HUES64 (cell line): ENCODE measurements at regions not wholly inside any gene's neighbourhood (a gene's known extent, or its start where the extent isn't known, plus 50 kb on each side); places are given as distances from the start of the nearest gene placed in this dataset.

Experiments
- H3K27ac ChIP-seq: 2 replicates; pipeline ENCODE4 v1.7.0; 2013; ENCODE audit warnings: low read depth, low read length, inconsistent platforms
- H3K27me3 ChIP-seq: 2 replicates; pipeline ENCODE4 v1.6.1; 2013; ENCODE audit warnings: mild to moderate bottlenecking, low read length; ENCODE audit not compliant: insufficient read depth
- H3K36me3 ChIP-seq: 2 replicates; pipeline ENCODE4 v1.6.1; 2013; ENCODE audit warnings: mild to moderate bottlenecking, low read length; ENCODE audit not compliant: insufficient read depth
- H3K4me1 ChIP-seq: 2 replicates; pipeline ENCODE4 v1.6.1; 2013; ENCODE audit warnings: mild to moderate bottlenecking, low read length, moderate library complexity; ENCODE audit not compliant: insufficient read depth
- H3K4me3 ChIP-seq: 2 replicates; pipeline ENCODE4 v1.5.1; 2013; ENCODE audit warnings: mild to moderate bottlenecking, low read length, moderate library complexity
- H3K9ac ChIP-seq: 2 replicates; pipeline ENCODE4 v1.6.1; 2013; ENCODE audit warnings: mild to moderate bottlenecking, low read depth, low read length
- H3K9me3 ChIP-seq: 2 replicates; pipeline ENCODE4 v1.6.1; 2013; ENCODE audit warnings: low read depth, low read length; ENCODE audit not compliant: insufficient read depth
- WGBS: fragments of 150-250, 120-280 bp; methylation state at CpG from one replicate; pipeline ENCODE4 v1.1.7; 2013; ENCODE audit warnings: missing lambda C conversion rate; 5-methylcytosine and 5-hydroxymethylcytosine counted together

DNA sequence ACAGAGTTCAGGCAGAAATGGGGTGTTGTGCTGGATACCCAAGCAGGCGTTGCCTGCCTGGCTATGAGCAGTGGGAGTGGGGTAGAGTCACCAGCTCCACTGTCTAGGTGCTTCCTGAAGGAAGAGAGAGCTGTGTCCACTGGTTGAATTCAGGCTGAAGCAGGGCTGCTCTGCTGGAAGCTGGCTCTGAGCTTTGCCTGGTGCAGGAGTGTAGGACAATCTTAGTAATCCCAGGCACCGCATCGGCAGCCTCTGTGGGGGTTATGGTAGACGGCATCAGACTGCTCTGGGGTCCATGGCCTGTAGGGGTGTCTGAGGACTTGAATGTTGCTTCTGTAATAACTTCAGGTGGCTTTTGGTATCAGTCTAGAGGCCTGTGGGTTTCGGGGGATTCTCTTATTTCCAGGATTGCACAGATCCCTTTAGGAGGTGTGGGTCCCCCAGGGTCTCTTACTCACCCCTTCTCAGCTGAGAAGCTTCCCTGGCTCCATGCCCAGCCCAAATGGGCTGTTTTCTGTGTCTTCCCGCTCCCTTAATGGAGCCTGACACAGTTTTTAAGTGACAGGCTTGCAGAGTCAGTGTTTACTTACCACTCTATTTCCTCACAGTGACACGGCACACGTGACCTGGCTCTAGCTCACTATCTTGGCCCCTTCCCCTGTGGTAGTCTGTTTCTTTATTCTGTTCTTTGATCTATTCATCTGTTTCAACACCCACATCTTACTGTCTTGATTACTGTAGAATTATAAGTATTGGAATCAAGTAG, 644.3 kb downstream of the CBLN2 start:
- Histone ChIP-seq H3K27me3 (no peaks in the 10 kb centered on the region), H3K9ac (no peak overlapping the region), H3K4me3 (no peak overlapping the region), H3K27ac (no peak overlapping the region), H3K36me3 (no peaks in the 10 kb centered on the region), H3K4me1 (no peaks in the 10 kb centered on the region), H3K9me3 (peaks cover 87% of the 10 kb centered on the region)
- 80% methylated on average over 8 of the region's 8 CpGs for WGBS

GRCh38 chr18:71899183-71899582, 645.0 kb downstream of the CBLN2 start:
- Histone ChIP-seq H3K9ac (no peak overlapping the region), H3K27me3 (no peaks in the 10 kb centered on the region)
- 73% methylated on average over 6 of the region's 6 CpGs for whole genome bisulfite sequencing

DNA sequence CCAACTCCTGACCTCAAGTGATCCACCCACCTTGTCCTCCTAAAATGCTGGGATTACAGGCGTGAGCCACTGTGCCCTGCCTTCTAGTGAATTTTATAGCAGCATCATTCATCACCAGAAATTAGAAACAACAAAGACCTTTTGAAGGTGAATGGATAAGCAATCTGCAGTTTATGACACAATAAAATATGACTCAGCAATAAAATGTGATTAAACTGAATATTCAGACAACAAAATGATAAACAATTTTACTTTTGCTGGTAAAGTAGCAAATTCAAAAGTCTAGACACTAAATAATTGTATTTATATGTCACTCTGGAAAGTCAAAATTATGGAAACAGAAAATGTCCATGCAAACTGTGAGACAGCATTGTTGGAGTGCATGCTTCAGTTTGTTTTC, 656.6 kb downstream of the CBLN2 start:
- WGBS, result 83% methylated on average over 1 of the region's 1 CpG
- no peak overlapping the region for H3K4me3 ChIP-seq
- H3K27me3 ChIP-seq, result no peaks in the 10 kb centered on the region
- H3K9ac ChIP-seq, result no peak overlapping the region
- H3K4me1 ChIP-seq, result no peaks in the 10 kb centered on the region
- peaks cover 89% of the 10 kb centered on the region for H3K9me3 ChIP-seq
- H3K36me3 ChIP-seq, result no peaks in the 10 kb centered on the region
- H3K27ac ChIP-seq, result no peak overlapping the region

More at GRCh38 chr18:71899183-71899582, 645.0 kb downstream of the CBLN2 start:
- peaks cover 87% of the 10 kb centered on the region for H3K9me3 ChIP-seq
- no peak overlapping the region for H3K27ac ChIP-seq
- no peaks in the 10 kb centered on the region for H3K4me1 ChIP-seq
- no peak overlapping the region for H3K4me3 ChIP-seq
- H3K36me3 ChIP-seq, result no peaks in the 10 kb centered on the region

GRCh38 chr18:71878226-71878625, 665.9 kb downstream of the CBLN2 start:
- 89% methylated on average over 3 of the region's 4 CpGs for WGBS
- no peak overlapping the region for H3K27ac ChIP-seq
- H3K36me3 ChIP-seq, result no peaks in the 10 kb centered on the region
- H3K9me3 ChIP-seq, result peaks cover 93% of the 10 kb centered on the region
- no peaks in the 10 kb centered on the region for H3K4me1 ChIP-seq
- no peak overlapping the region for H3K4me3 ChIP-seq
- H3K27me3 ChIP-seq, result no peaks in the 10 kb centered on the region
- no peak overlapping the region for H3K9ac ChIP-seq

DNA sequence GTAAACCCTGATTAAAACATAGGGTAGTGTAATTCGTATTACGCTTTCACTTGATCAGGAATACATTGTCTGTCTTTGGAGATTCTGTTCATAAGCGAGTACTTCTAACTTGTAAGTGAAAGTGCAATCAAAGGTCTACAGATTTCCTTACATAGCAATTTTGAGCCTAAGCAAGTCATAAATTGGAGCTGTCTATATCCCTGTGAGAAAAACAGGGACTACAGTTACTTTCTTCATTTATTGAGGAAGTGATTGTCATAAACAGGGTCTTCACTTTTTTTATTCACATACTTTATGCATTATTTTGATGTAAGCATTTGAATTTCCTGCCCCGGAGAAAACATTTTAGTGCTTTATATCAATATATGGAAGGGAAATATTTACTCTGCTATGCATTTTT, 670.4 kb downstream of the CBLN2 start:
- Histone ChIP-seq H3K4me1 (no peaks in the 10 kb centered on the region), H3K36me3 (no peaks in the 10 kb centered on the region), H3K27me3 (no peaks in the 10 kb centered on the region), H3K9me3 (peaks cover 91% of the 10 kb centered on the region), H3K27ac (no peak overlapping the region), H3K9ac (no peak overlapping the region), H3K4me3 (no peak overlapping the region)
- 87% methylated on average over 3 of the region's 4 CpGs for WGBS

- Histone ChIP-seq H3K9me3 (peaks cover 95% of the 10 kb centered on the region), H3K36me3 (no peaks in the 10 kb centered on the region), H3K4me3 (no peak overlapping the region), H3K9ac (no peak overlapping the region), H3K27me3 (no peaks in the 10 kb centered on the region), H3K4me1 (no peaks in the 10 kb centered on the region), H3K27ac (no peak overlapping the region)
- 88% methylated on average over 5 of the region's 5 CpGs for WGBS
Measured at GRCh38 chr18:71865888-71866287, 678.3 kb downstream of the CBLN2 start.

DNA sequence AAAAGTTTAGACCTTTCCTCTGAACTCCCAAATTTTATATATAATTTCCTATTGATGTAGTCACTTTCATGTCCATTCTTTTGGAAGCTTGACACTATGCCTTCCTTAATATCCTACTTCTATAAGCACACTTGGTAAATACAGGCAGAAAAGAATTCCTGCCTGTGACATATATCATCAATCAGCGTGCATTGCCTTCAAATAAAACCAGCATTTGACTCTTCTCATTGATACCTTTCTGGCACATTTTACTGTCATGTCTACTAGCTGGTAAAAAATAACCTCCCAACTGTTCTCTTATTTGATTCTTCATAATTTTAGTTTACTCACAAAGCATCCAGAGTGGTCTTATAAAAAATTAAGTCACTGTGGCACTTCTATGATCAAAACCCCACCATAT, 693.5 kb downstream of the CBLN2 start:
- WGBS, result 51% methylated on average over 1 of the region's 1 CpG
- Histone ChIP-seq H3K9me3 (peaks cover 84% of the 10 kb centered on the region), H3K27ac (no peak overlapping the region)

GRCh38 chr18:71849407-71849806, 694.7 kb downstream of the CBLN2 start:
- Histone ChIP-seq H3K4me1 (no peaks in the 10 kb centered on the region), H3K9ac (no peak overlapping the region), H3K27me3 (no peaks in the 10 kb centered on the region), H3K36me3 (no peaks in the 10 kb centered on the region), H3K4me3 (no peak overlapping the region), H3K9me3 (peaks cover 84% of the 10 kb centered on the region), H3K27ac (no peak overlapping the region)
- 76% methylated on average over 4 of the region's 4 CpGs for WGBS

More for the DNA sequence above, 693.5 kb downstream of the CBLN2 start:
- no peaks in the 10 kb centered on the region for H3K4me1 ChIP-seq
- H3K27me3 ChIP-seq, result no peaks in the 10 kb centered on the region
- no peaks in the 10 kb centered on the region for H3K36me3 ChIP-seq
- H3K4me3 ChIP-seq, result no peak overlapping the region
- H3K9ac ChIP-seq, result no peak overlapping the region

GRCh38 chr18:71846716-71847115, 697.4 kb downstream of the CBLN2 start:
- Histone ChIP-seq H3K27me3 (no peaks in the 10 kb centered on the region), H3K4me3 (no peak overlapping the region), H3K27ac (no peak overlapping the region), H3K9ac (no peak overlapping the region), H3K4me1 (no peaks in the 10 kb centered on the region), H3K36me3 (no peaks in the 10 kb centered on the region), H3K9me3 (peaks cover 81% of the 10 kb centered on the region)
- 69% methylated on average over 2 of the region's 2 CpGs for WGBS

DNA sequence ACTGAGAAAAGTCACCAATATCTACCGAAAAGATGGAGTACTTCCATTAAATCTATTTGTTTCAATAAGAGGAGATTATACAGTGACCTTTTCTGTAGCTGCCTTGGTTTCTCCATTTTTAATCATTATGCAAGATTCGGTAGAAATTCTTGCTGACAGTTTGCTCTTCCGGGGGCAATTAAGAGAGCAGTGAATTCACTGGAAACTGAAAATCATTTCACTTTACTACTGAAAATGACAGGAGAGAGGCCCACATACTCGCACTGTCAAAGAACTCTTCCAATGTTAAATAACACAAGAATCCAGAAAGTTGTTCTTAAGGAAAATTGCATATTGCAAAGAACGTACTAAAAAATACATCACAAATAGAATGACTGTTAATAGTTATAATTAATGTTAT, 699.3 kb downstream of the CBLN2 start:
- H3K36me3 ChIP-seq, result no peaks in the 10 kb centered on the region
- H3K27ac ChIP-seq, result no peak overlapping the region
- H3K4me1 ChIP-seq, result no peaks in the 10 kb centered on the region
- no peak overlapping the region for H3K4me3 ChIP-seq
- 46% methylated on average over 2 of the region's 5 CpGs for WGBS
- H3K9me3 ChIP-seq, result peaks cover 86% of the 10 kb centered on the region
- no peaks in the 10 kb centered on the region for H3K27me3 ChIP-seq
- H3K9ac ChIP-seq, result no peak overlapping the region

- peaks cover 87% of the 10 kb centered on the region for H3K9me3 ChIP-seq
- H3K9ac ChIP-seq, result no peak overlapping the region
- no peaks in the 10 kb centered on the region for H3K27me3 ChIP-seq
- no peak overlapping the region for H3K27ac ChIP-seq
- no peak overlapping the region for H3K4me3 ChIP-seq
- WGBS, result 81% methylated on average over 5 of the region's 5 CpGs
- H3K36me3 ChIP-seq, result no peaks in the 10 kb centered on the region
- no peaks in the 10 kb centered on the region for H3K4me1 ChIP-seq
Measured at GRCh38 chr18:71842666-71843065, 701.5 kb downstream of the CBLN2 start.

DNA sequence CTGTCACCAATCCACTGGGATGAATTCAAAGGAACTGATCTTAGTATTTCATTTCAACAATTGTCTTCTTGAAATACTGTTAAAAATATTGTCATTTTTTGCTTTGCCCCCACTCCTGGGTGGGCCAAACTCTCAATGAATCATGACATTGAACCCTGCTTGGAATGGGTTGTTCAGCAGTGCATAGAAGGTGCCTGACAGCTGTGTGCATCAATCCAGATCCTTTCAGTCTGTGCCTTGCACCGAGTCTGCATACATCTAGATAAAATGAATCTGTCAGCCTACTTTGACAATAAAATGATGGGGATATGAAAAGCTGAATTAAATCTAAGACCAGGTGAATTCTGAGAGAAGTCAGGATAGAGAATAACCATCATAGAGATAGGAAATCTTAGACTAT, 706.6 kb downstream of the CBLN2 start:
- H3K36me3 ChIP-seq, result no peaks in the 10 kb centered on the region
- no peak overlapping the region for H3K4me3 ChIP-seq
- H3K9ac ChIP-seq, result no peak overlapping the region
- peaks cover 79% of the 10 kb centered on the region for H3K9me3 ChIP-seq
- no peaks in the 10 kb centered on the region for H3K27me3 ChIP-seq
- WGBS, result 64% methylated on average over 1 of the region's 1 CpG
- no peaks in the 10 kb centered on the region for H3K4me1 ChIP-seq
- no peak overlapping the region for H3K27ac ChIP-seq
